Endothelial cell of umbilical vein (primary cell): ENCODE measurements at regions not wholly inside any gene's neighbourhood (a gene's known extent, or its start where the extent isn't known, plus 50 kb on each side); places are given as distances from the start of the nearest gene placed in this dataset.

Source experiments
- BruUV-seq: library from RNA; stranded (reverse); fragments of 400-500 nt; replicated peaks from 2 replicates; lab custom pipeline; 2021; lab: Mats Ljungman, UMichigan
- CTCF ChIA-PET: fragments of 300-600, 350-600 bp; sonication (Branson Sonifier 250); formaldehyde crosslinking; loops from one replicate; lab custom pipeline; 2021; ENCODE audit warnings: antibody characterized with exemption, inconsistent platforms; lab: Charles Lee
- POLR2A ChIA-PET: fragments of 300-600, 350-600 bp; sonication (Branson Sonifier 250); formaldehyde crosslinking; loops from one replicate; lab custom pipeline; 2021; ENCODE audit warnings: antibody characterized with exemption, inconsistent platforms; lab: Charles Lee
- DNase-seq: peaks from one replicate; pipeline ENCODE4 v3.0.0-alpha.2; 2011; ENCODE audit warnings: low read depth, low spot score
- FAIRE-seq: peaks from 2 replicates; lab custom pipeline; 2011; peaks lifted over from hg19 to GRCh38; lab: Jason Lieb, UNC
- H2AFZ ChIP-seq: 2 replicates; pipeline ENCODE4 v1.6.0; 2012; ENCODE audit warnings: low read depth, low read length, control low read depth, inconsistent platforms
- H3K27ac ChIP-seq: 2 replicates; pipeline ENCODE4 v1.5.1; 2011; ENCODE audit warnings: low read depth, mild to moderate bottlenecking, control low read depth, low read length, moderate library complexity; ENCODE audit not compliant: insufficient read depth
- H3K27me3 ChIP-seq, 2 experiments: 2 replicates each; pipeline versions ENCODE4 v1.6.0 to v1.6.1; 2011; ENCODE audit warnings: low read length in 2 of 2, mixed read lengths in 1 of 2; ENCODE audit not compliant: control insufficient read depth in 2 of 2, insufficient read depth in 2 of 2
- H3K36me3 ChIP-seq, 2 experiments: 2 replicates in 1 of 2; 3 replicates in 1 of 2; pipeline ENCODE4 v1.5.1; 2011; ENCODE audit warnings: low read length in 2 of 2, mild to moderate bottlenecking in 1 of 2, moderate library complexity in 1 of 2; ENCODE audit not compliant: control insufficient read depth in 2 of 2, insufficient read depth in 2 of 2; ENCODE audit errors: extremely low read depth in 1 of 2
- H3K4me1 ChIP-seq: 3 replicates; pipeline ENCODE4 v1.5.1; 2011; ENCODE audit warnings: mild to moderate bottlenecking, low read length; ENCODE audit not compliant: control insufficient read depth, insufficient read depth; ENCODE audit errors: extremely low read depth
- H3K4me2 ChIP-seq: 2 replicates; pipeline ENCODE4 v1.6.1; 2011; ENCODE audit warnings: low read length, control low read depth, mixed read lengths; ENCODE audit not compliant: insufficient read depth
- H3K4me3 ChIP-seq, 3 experiments: fragments of 200-600 bp in 1 of 3; sonication (generic), shearing (Covaris generic) in 1 of 3; replicated peaks in 1 of 3; 2 replicates each; pipeline ENCODE4 v1.5.1; 2011 to 2016; ENCODE audit warnings: control low read depth in 3 of 3, low read length in 3 of 3, mild to moderate bottlenecking in 2 of 3, inconsistent platforms in 1 of 3, low read depth in 1 of 3, moderate library complexity in 1 of 3; ENCODE audit not compliant: insufficient read depth in 1 of 3
- H3K79me2 ChIP-seq: 2 replicates; pipeline ENCODE4 v1.6.0; 2012; ENCODE audit warnings: low read length, inconsistent platforms; ENCODE audit not compliant: control insufficient read depth, insufficient read depth
- H3K9ac ChIP-seq: replicated peaks from 2 replicates; pipeline ENCODE3; 2011; ENCODE audit warnings: low read length, control low read depth; ENCODE audit not compliant: insufficient read depth; ENCODE audit errors: extremely low read depth
- H3K9me1 ChIP-seq: replicated peaks from 3 replicates; pipeline ENCODE4 v1.6.0; 2011; ENCODE audit warnings: mild to moderate bottlenecking, low read length; ENCODE audit not compliant: control insufficient read depth, insufficient read depth; ENCODE audit errors: extremely low read depth
- H3K9me3 ChIP-seq: replicated peaks from 2 replicates; pipeline ENCODE4 v1.5.1; 2012; ENCODE audit warnings: low read length, inconsistent platforms; ENCODE audit not compliant: control insufficient read depth, insufficient read depth
- H4K20me1 ChIP-seq: replicated peaks from 2 replicates; pipeline ENCODE3; 2011; ENCODE audit warnings: mild to moderate bottlenecking, low read length; ENCODE audit not compliant: control insufficient read depth, insufficient read depth; ENCODE audit errors: extremely low read depth
- CTCF ChIP-seq, 2 donors: IDR thresholded peaks; 1 replicate in 1 of 2; 2 replicates in 1 of 2; pipeline ENCODE4 v1.5.1; 2011; ENCODE audit warnings: low read length in 2 of 2, mild to moderate bottlenecking in 2 of 2, moderate library complexity in 2 of 2, control low read depth in 1 of 2, inconsistent platforms in 1 of 2, low read depth in 1 of 2; ENCODE audit not compliant: insufficient read depth in 1 of 2; ENCODE audit errors: extremely low read depth in 1 of 2
- EZH2 ChIP-seq: IDR thresholded peaks from 2 replicates; pipeline ENCODE4 v1.6.1; 2012; ENCODE audit warnings: borderline replicate concordance, low read depth, mild to moderate bottlenecking, moderate library complexity, low read length, inconsistent platforms; ENCODE audit not compliant: severe bottlenecking
- FOS ChIP-seq: IDR thresholded peaks from 2 replicates; pipeline ENCODE4 v1.6.1; 2011; ENCODE audit warnings: mild to moderate bottlenecking, low read length, moderate library complexity, borderline replicate concordance; ENCODE audit not compliant: insufficient read depth
- GATA2 ChIP-seq: IDR thresholded peaks from 2 replicates; pipeline ENCODE4 v1.7.0; 2011; ENCODE audit warnings: low read depth, mild to moderate bottlenecking, moderate library complexity, mixed read lengths, low read length; ENCODE audit not compliant: insufficient read length, insufficient read depth
- JUN ChIP-seq: IDR thresholded peaks from 2 replicates; pipeline ENCODE4 v1.6.1; 2011; ENCODE audit warnings: borderline replicate concordance, low read depth; ENCODE audit not compliant: insufficient read length, insufficient read depth
- MAX ChIP-seq: IDR thresholded peaks from 2 replicates; pipeline ENCODE4 v1.6.1; 2011; ENCODE audit not compliant: insufficient read depth, insufficient read length
- MYC ChIP-seq: IDR thresholded peaks from one replicate; pipeline ENCODE4 v1.6.1; 2011; ENCODE audit warnings: mild to moderate bottlenecking, low read depth, low read length
- POLR2A ChIP-seq: IDR thresholded peaks from 2 replicates; pipeline ENCODE4 v1.6.1; 2012; ENCODE audit warnings: low read depth, mild to moderate bottlenecking, control low read depth, low read length
- POLR2AphosphoS5 ChIP-seq: IDR thresholded peaks from 2 replicates; pipeline ENCODE4 v1.6.1; 2012; ENCODE audit warnings: low read depth, mild to moderate bottlenecking, control low read depth, low read length, moderate library complexity; ENCODE audit not compliant: insufficient read depth
- dilution Hi-C: fragments of 300-500 bp; cut with MboI; formaldehyde crosslinking; loops from one replicate; pipeline ENCODE4 v1.15.0; 2019; ENCODE audit warnings: low sequenced_read_pairs; ENCODE audit not compliant: extremely low pct_ligation_motif_present
- intact Hi-C: fragments of 100-400 bp; cut with micrococcal nuclease; formaldehyde crosslinking; loops from one replicate; pipeline ENCODE4 v1.10.0; 2022

GRCh38 chr4:181018913-181019312 is 1224.3 kb upstream of the TENM3 start:
- Histone ChIP-seq H3K27ac (no peak overlapping the region), H3K9ac (no peak overlapping the region), H3K9me3 (peaks cover 2% of the 10 kb centered on the region), H3K4me3 (no peak overlapping the region), H3K4me1 (no peaks in the 10 kb centered on the region), H2AFZ (no peak overlapping the region), H3K9me1 (no peaks in the 10 kb centered on the region), H3K4me2 (no peak overlapping the region), H3K27me3 (no peaks in the 10 kb centered on the region), H4K20me1 (no peaks in the 10 kb centered on the region), H3K36me3 (no peaks in the 10 kb centered on the region), H3K79me2 (no peaks in the 10 kb centered on the region)
- dilution Hi-C loops, result no loop called here
- DNase-seq (no peak), FAIRE-seq (no peak)
- no peak for TF ChIP-seq JUN
- no peak for TF ChIP-seq MAX
- no peak for TF ChIP-seq FOS
- TF ChIP-seq EZH2, result no peak
- TF ChIP-seq GATA2, result no peak
- POLR2A ChIA-PET, result no interaction called here
- CTCF ChIA-PET, result no interaction called here
- no TSS peak for BruUV-seq
- intact Hi-C loops, result no loop called here

GRCh38 chr4:181020456-181020855 is 1222.7 kb upstream of the TENM3 start:
- BruUV-seq, result no TSS peak
- Histone ChIP-seq H3K27me3 (no peaks in the 10 kb centered on the region), H3K9me3 (peaks cover 2% of the 10 kb centered on the region), H3K79me2 (no peaks in the 10 kb centered on the region), H3K4me1 (no peaks in the 10 kb centered on the region), H3K4me2 (no peak overlapping the region), H3K9ac (no peak overlapping the region), H2AFZ (no peak overlapping the region), H3K27ac (no peak overlapping the region), H3K9me1 (no peaks in the 10 kb centered on the region), H4K20me1 (no peaks in the 10 kb centered on the region), H3K36me3 (no peaks in the 10 kb centered on the region), H3K4me3 (no peak overlapping the region)
- TF ChIP-seq POLR2A, result no peak
- TF ChIP-seq EZH2, result no peak
- no peak for TF ChIP-seq JUN
- TF ChIP-seq CTCF (IDR thresholded peaks at IDR 0.05; ENCODE audit: extremely low read depth in 1 of 2, insufficient read depth in 1 of 2, low read depth in 1 of 2, low read length in 2 of 2), result no peak
- no peak for TF ChIP-seq POLR2AphosphoS5
- no peak for TF ChIP-seq GATA2
- no peak for TF ChIP-seq FOS
- TF ChIP-seq MYC, result no peak
- no peak for TF ChIP-seq MAX
- POLR2A ChIA-PET, result no interaction called here
- FAIRE-seq (no peak), DNase-seq (no peak)
- intact Hi-C loops (no loop called here), dilution Hi-C loops (no loop called here)
- CTCF ChIA-PET, result no interaction called here
